Fibroblast of peridontal ligament (primary cell): ENCODE measurements at regions not wholly inside any gene's neighbourhood (a gene's known extent, or its start where the extent isn't known, plus 50 kb on each side); places are given as distances from the start of the nearest gene placed in this dataset.

Source experiments
- DNase-seq: peaks from one replicate; pipeline ENCODE4 v3.0.0-alpha.2; 2010; ENCODE audit errors: extremely low read depth

DNA sequence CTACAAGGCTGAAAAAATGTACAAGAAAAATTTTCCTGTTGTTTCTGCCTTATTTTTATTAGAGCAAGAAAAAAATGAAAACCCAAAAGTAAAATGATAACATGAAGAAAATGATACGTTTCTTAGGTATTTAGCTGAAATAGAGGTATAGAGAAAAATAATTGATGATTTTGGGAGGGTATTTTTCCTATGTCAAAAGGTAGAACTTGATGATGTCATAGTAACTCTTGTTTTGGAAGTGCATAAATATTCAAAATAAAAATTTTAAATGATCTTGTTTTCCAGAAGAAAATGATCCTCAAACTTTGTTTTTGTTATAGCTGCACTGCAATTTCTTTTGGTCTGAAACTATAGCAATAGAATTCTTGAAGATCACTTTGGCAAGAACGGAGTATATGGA lies 608.8 kb upstream of the BOD1L1 start:
- no peak for DNase-seq

DNA sequence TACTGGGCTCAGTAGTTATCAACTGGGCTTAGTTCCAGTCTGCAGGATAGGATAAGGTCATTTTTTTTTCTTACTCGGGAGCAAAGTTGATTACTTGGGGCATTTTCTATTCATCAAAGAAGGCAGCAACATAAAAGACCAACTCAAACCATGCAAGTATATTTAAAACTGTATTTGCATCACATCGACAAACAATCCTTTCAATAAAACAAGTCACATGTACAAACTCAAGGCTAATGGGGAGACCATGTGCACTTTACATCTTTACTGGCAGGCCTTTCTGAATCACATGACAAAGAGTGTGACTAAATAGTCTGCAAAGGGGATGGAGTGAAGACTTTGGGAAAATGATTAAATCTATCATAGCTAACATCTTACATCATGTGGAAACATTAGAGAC lies 610.4 kb upstream of the BOD1L1 start:
- DNase-seq = no peak

DNA sequence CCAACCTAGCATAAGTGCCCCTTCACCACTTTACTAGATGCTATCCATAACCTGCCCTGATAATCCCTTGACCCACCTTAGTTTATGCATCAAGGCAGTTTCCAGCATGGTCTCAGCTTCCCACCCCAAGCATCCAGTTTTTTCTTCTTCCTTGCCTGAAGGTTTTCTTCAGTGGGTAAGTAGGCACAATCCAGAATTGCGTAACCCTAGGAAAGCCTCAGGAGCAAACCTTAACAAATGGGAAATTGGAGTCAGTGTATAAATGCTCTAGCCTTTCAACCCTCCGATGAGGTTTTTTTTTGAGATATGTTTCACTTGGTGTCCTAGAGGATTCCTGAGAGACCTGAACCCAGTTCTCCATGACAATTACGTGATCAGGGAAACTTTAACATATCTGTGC lies 614.0 kb upstream of the BOD1L1 start:
- DNase-seq = no peak

DNA sequence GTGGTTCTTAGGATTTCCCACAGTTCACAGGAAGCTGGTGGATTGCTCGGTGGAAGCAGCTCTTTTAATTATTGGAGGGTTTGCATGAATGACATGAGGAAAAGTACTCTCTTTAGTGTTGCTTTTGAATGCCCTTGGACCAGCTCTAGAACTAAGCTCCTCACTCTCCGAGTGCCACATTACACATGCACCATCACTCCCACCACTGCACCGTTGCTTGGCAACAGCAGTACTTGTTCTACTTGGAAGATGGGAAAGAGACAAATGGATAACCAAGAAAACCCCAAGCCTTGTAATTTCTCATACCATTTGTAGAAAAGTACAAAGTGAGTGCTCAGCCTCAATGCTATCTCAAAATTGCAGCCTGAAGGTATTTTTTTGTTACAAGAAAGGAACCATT lies 620.2 kb upstream of the BOD1L1 start:
- DNase-seq = no peak

DNA sequence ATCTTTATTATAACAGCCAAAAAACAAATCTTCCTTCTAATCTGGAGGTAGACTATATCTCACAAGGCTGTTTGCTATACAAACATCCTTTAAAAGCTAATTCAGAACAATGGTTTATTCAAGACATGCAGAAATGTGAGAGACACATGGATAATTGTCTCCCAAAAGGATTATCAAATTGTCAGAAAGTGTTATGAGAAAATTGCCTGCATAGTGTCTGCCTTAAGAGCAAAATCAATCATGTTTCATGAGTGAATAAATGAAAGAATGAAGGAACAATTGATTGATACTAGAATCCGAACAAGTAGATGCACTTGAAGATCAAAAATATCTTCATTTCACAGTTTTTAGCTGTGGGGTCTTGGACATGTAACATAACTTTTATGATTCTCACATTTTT lies 621.7 kb upstream of the BOD1L1 start:
- DNase-seq = no peak

DNA sequence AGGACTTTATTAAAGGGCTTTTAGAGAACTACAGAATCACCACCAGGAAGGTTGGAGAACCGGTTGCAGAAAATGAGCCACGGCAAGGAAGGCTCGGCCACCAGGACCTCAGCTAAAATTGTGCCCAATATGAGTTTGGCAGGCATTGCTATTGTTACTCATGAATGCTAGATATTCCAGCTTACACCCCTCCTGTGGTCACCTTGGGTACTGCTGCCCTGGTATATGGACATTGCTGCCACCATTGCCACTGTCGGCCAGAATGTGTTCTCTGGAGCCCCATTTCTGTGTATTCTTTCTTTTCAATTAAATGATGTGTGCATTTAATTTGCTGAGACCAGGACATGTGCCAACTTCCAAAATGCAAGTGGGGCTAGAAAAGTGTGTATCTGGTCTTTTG lies 626.7 kb upstream of the BOD1L1 start:
- no peak for DNase-seq

DNA sequence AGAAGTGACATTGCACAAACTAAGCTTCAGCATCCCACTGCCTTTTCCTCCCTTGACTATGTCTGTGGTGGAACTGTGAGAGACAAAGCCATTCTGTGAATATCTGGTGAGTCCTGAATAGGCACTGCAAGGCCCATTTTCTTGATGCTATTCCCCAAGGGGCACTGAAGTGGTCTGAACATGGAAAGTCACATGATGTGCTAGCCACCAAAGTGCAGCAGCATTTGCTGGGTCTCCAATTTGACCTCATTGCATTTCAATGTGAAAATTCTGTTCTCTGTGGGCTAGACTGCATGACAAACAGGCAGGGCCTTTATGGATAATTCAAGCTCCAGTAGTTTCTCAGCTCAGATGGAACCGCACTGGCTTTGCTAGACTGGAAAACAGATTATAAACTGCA lies 627.4 kb upstream of the BOD1L1 start:
- no peak for DNase-seq

DNA sequence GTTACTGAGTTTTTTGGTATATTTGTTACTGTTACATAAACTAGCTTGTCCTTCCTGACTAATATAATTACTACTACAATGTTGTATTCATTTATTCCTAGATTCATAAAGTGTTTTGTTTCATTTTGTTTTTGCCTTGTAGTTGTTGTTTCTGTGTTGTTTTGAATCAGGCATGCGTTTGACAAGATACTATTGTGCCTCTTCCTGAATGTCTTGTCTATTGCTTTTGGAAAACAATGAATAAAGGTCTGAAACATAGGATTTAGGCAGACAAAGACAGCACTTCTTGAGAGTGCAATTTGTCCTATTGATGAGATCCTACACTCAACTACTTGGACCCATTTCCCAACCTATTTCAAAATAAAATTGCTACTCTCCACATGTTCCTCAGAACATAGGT lies 630.4 kb upstream of the BOD1L1 start:
- no peak for DNase-seq

DNA sequence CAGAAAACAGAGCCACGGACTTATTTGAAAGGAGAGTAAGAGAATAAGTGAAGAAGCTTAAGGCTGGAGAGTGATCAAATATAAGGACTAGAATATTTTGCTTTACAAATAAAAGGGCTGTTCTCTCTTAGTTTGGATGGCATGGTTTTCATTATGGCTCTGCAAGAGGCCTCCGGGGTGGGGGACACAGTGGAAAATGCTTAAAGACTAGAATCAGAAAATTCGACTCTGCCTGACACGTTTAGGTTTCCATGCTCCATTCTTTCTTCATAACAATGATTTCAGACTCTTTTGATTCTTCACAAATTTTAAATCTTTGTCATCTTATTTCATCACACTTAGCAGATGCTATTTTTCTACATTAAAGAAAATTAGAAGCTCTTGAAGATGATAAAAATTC lies 632.4 kb upstream of the BOD1L1 start:
- peak; percentile 35 for DNase-seq

DNA sequence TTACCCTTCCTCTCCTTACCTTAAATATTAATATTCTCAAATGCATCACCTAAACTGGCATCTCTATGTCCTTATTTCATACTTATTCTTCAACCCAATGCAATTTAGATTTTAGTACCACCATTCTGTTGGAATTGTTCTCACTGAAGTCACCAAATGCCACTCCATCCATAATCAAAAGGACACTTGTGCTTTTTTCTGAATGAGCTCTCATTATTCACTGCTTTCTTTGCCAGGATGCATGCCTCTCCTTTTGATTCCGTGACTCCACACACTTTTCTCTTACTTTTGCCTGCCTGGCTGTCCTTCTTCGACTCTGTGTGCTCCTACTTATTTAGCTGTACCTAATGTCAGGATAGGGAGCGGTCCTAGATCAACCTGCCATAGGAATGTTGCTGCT lies 633.1 kb upstream of the BOD1L1 start:
- DNase-seq = no peak

DNA sequence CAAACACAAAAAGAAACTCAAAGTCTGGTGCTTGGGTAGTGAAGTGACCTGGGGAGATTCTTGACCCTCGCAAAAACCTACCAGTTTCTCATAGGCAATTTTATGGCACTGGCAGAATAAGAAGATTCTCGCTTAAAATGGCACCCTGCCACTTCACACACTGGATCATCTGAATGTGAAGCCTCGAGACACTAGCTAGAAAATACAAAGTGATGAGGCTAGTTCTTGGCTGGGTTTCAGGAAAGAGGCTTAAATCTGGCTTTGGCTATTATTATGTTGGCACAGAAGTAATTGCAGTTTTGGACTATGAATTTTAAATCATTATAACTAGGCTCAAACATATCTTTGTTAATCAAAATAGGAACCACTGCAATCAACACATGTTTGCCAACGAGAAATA lies 634.7 kb upstream of the BOD1L1 start:
- DNase-seq = no peak

DNA sequence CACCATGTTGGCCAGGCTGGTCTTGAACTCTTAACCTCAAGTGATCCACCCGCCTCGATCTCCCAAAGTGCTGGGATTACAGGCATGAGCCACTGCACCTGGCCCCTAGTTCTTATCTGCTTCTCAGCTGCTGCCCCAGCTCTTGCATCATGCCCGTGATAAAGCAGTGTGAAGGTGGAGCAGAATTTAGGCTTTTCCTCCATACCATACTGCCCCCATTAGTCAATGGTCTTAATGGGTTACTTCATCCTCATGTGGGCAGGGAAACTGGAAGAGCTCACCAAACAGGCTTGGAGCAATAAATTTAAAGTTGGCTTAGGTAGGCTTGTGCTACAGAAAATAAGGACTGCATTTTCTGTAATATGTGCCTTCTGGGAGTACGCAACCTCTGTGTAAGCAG lies 636.9 kb upstream of the BOD1L1 start:
- DNase-seq = no peak

DNA sequence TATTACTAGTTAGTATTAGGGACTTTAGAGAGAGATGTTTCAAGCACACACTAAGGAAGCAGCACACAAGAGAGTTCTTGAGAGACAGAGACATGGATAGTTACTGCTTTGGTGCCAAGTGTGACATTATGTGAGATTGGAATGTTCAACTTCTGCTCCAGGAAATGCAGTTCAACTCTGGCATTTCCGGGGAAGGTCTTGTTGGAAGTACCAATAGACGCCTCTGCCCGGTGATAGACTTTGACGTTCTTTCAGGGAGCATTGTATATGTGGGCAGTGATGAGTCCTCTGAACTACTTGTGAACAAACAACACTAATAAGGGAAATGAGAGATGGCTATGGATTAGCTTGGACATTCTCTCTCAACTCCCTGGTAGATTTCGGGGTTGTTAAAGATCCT lies 638.1 kb upstream of the BOD1L1 start:
- no peak for DNase-seq

DNA sequence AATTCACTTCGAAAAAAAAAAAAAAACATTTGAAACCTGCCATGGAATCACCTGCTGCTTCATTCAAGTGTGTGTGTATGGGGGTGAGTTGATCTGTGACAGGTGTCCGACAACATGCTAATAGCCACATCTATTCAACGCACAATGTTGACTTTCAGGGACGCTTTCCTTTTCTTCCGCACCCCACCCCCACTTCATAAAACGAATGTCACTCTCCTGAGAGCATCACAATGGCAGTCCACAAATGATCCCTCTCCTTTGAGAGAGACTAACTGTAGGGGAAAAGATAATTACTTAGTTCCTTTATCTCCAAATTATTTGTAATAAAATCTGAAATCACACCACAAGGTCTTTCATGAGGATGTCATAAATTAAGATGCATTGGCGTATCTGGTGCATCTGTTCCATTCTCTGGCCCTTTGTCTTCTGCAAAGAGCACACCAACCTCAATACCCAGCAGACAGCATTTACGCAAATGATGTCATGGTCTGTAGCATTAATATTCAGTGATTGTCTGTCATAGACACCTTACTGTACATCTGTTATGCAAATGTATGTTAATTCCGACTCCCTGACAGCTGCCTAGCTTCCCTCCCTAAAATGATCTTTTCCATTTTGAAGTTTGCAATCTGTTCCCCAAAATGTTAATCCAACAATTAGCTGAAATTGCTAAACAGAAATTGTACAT lies 640.0 kb upstream of the BOD1L1 start:
- DNase-seq = no peak

DNA sequence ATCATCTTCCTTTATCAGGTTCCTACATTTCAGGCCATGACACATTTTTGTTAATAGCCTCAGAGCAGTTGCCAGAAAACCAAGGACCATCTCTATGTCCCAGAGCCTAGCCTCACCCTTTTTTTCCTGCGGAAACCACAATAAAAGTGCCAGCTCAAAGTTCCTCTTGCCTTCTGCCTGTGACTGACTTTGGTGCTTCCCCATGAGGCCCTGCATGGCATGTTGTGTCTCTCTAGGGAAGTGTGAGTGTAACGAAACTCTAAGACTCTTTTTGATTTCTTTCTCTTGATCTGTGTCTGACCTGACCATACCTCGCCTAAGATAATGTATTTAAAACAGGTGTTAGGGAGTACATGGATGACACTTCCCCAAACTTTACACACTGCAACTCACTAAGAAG lies 642.3 kb upstream of the BOD1L1 start:
- DNase-seq = no peak

DNA sequence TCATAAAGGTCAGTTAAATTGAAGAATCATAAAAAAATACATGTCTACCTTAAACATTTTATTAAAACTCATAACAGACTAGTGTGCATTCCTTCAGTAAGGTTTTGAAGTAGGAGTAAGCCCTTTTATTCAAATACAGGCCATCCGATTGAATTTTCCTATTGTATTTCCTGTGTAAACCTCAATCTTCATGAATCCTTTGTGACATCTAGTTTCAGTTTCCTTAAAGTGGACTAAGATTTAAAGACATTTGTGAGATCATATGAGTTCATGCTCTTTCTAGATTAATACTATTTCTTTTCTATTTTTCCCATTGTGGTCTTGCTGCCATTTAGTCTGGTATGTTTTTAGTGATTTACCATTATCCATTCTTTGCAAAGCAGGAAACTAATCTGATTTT lies 644.7 kb upstream of the BOD1L1 start:
- DNase-seq = no peak

DNA sequence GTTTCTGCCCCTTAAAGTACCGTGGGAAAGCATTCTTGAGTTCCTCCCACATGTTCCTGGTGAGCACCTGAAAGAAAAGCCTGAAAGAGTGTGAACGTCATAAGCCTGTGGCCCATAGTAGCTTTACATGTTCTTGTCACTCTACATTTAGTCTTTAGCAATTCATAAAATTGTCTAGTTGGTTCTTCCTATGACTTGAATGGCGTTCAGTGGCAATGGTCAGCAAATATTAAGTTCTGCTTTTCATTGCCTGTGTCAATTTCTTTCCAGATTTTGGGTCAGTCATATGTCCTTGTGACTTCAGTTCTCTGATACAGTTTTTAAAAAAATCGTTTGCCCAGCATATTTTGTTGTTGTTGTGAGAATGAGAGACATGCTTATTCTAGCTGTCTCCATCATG lies 650.0 kb upstream of the BOD1L1 start:
- DNase-seq = no peak

DNA sequence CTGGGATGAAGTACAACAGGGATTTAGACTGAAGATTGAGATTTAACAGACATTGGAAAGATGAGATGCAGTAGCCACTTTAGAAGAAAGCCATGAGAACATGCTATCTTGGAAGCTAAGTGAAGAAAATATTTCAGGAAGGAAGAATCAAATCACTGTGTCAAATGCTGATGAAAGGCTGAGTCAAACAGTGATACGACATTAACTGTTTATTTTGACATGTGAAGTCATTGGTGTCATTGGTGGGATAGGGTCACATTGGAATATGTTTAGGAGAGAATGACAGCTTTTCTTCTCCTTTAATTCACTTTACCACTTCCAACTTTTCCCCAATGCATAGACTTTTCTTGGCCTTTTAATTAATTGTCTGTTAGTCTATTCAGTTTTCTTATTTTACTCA lies 653.0 kb upstream of the BOD1L1 start:
- no peak for DNase-seq

DNA sequence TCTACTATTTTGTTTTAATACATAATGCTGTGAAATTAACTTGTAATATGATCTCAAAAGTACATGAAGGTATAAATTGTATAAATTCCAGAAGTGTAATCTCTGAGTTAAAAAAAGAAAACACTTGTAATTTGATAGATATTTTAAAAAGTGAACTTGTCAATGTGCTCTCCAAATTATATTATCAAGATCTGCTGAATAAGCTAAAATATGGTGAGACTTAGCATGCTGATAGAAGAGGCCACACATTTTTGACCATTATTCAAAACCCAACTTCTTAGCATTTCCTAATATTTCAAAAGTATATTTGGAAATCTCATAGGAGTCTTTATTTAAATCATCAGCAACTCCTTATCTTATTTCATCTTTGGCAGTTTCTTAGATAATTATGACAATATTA lies 657.1 kb upstream of the BOD1L1 start:
- DNase-seq = no peak

DNA sequence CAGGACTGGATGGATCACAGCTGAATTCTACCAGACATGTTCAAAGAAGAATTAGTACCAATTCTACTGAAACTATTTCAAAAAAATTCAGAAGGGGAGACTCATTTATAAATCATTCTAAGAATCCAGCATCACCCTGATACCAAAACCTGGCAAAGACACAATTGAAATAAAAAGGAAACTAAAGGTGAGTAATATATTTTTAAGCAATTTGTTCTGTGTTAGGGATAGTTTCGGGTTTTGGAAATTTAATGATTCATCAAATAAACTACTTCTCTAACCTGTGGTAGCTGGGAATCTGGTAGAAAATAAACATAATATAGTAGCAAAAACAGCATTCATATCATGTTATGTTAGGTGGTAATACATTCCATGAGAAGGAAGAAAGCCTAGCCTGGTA lies 662.2 kb upstream of the BOD1L1 start:
- no peak for DNase-seq

DNA sequence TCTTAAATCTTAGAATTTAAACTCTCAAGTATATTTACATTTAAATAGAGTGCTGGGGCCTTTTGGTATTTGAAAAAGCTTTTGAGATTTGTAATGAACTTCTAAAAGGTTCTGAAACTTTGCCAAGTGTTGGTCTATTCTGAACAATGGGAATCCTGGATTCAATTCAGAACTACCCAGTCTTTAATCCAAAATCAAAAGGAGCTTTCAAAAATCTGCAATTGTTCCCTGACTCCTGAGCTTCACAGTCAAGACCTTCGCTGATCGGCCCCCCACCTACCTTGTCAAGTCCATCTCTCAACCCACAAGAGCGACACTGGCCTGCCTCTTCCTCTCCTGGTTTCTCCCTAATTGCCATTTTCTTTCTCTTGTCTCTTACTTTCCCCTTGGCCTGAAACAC lies 666.1 kb upstream of the BOD1L1 start:
- no peak for DNase-seq

DNA sequence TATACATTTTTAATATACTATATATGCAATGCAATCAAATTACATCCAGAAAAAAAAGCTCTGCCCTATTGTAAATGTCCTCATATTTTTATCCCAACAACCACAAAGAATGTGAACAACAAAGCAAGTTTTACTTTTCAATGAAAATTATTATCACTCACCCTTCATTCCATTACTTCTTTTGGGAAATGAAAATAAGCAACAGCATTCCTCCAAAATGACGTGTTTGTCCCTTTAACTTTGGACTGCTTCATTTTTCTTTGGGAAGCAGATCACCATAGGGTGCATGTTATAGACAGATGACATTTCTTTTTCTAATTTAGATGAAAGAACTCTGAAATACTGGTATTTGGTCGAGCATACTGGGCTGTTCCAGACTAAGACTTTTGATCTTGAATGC lies 667.1 kb upstream of the BOD1L1 start:
- peak; percentile 31 for DNase-seq

DNA sequence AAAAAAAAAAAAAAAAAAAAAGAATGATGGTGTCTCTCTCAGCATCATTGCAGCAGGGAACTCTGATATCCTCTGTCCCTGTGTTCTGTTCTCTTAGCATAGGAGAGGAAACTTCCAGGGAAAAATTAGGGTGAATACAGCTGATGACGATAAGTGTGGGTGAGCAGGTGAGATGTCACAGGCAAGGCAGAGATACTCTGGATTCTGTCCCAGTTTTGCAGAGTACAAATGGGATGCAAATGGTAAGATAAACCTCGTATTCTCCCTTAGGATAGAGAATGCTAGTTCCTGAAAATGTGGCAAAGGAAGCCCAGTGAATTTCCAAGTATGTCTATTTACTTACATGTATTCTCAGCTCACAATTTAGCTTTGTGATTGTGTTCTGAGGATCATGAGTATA lies 671.6 kb upstream of the BOD1L1 start:
- DNase-seq = no peak

DNA sequence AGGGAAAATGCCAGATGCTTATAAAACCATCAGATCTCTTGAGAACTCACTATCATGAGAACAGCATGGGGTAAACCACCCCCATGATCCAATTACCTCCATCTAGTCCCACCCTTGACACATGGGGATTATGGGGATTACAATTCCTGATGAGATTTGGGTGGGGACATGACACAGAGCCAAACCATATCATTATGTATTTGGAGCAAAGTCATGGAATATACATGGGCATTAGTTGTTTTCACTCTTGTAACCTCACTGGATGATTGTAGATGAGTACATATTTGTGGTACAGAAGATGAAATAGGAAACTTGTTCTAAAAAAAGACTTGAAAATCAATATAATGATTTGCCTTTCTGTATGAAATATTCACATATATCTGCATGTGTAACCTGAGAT lies 674.5 kb upstream of the BOD1L1 start:
- peak; percentile 45 for DNase-seq

DNA sequence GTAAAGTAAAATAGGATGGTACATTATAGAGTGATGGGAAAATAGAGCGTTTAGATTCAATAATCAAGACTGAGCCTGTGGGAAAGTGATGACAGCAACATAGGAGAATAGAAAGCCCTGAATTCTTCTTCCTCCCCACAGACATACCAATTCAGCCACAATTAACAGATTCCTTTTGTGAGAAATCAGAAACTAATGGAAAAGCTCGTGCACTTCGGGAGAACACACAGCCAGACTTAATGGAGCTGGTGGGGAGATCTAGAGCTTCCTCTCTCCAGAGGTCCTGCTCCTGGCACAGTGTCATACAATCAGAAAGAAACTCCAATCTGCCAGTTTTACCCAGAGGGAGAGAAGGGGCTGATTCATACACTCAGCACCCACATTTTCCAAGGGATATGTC lies 676.3 kb upstream of the BOD1L1 start:
- peak; percentile 43 for DNase-seq
